DMS153 treated with DMSO at 0.1 percent for 48 hours (cell line): ENCODE measurements at regions not wholly inside any gene's neighbourhood (a gene's known extent, or its start where the extent isn't known, plus 50 kb on each side); places are given as distances from the start of the nearest gene placed in this dataset.

ENCODE experiments used
- DNase-seq: peaks from one replicate; lab custom pipeline; 2025; ENCODE audit not compliant: unreplicated experiment; lab: John Stamatoyannopoulos, UW

GRCh38 chr17:71966459-71967313, 154.1 kb upstream of the SOX9 start:
- DNase-seq, result no peak

DNA sequence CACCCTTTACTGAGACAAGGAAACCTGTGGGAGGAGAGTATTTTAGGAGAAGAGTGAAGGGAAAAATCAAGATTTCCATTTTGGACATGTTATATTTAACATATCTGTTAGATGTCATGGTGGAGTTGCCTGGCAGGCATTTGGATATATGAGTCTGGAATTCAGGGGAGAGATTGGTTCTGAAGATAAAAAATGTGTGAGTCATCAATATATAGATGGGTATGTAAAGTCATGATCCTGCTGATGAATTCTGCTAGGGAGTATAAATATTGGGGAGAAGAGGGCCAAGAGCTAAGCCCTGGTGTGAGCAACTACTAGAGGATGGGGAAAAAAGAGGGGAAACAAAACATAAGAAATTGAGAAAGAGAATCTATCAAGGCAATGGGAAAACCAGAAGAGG, 151.3 kb upstream of the SOX9 start:
- no peak for DNase-seq

GRCh38 chr17:71970312-71970711, 150.5 kb upstream of the SOX9 start:
- no peak for DNase-seq

DNA sequence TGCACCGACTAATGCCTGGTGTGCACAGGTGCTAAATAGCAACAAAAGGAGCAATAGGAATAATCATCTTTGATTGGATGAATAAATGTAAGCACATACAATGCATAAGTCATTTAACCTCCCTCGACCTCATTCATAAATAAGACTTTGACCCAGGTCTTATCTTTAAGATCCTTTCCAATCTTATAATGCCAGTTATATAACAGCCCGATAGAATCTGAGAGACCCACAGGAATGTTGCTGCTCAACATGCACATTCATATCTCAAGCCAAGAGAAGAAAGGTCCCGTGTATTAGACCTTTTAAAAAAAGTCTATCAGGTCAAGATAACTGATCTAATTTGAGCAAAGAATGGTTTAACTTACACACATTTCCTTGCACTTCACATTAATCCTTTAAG, 146.8 kb upstream of the SOX9 start:
- no peak for DNase-seq

DNA sequence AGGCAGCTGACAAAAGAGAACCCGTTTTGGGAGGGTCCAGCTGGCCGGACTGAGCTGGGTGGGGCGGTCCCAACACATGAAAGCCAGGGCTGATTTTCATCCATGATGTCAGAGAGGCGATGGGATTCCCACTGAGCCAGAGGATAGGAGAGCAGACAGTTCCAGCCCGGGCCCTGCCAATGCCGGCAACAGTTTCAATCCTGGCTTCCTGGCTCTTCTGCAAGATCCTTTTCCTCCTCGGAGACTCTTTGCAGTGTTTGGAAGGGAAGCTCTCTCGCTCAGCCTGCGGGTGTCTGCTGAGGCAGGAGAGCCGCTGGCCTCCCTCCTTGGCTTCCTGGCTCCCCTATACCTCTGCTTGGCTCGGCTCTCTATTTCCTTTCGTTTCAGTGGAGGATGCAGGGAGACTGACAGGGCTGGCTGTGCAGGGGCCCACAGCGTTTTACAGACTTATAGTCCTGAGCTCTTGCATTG, 145.5 kb upstream of the SOX9 start:
- DNase-seq, result no peak

GRCh38 chr17:71976011-71976649, 144.7 kb upstream of the SOX9 start:
- DNase-seq, result no peak

DNA sequence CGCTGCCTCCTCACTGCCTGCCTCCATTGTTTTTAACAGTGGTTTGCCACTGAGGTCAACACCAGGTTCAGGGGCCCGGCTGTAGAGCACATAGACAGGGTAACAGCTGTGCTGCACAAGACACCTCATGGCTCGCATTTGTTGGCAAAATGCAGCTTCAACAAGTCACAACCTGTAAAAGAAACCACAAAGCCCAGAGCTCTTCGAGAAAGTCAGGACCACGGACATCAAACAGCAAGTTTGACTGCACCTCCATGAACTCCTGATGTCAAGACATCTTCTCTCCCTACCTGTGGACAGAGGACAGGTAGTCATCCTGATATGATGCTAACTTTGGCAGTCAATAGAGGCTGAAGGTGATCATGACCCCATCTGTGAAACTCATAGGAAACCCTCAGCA, 142.4 kb upstream of the SOX9 start:
- no peak for DNase-seq

DNA sequence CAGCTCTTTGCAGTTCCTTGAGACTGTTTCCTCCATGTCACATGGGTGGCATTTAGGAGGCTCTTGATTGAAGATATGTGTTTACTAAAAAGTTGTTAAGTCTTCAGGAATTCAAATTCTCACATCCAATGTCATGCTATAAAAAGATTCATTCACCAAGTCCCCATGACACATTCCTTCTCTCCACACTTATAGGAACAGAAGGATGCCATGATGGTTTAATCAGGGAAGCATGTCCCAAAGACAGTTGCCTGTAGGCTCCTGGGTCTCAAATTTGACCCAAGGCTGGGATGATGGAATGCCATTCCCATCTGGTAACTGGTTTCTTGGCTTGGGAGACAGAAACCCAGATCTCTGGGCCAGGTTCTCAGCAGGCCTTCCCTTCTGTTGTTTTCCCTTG, 140.6 kb upstream of the SOX9 start:
- DNase-seq, result no peak

DNA sequence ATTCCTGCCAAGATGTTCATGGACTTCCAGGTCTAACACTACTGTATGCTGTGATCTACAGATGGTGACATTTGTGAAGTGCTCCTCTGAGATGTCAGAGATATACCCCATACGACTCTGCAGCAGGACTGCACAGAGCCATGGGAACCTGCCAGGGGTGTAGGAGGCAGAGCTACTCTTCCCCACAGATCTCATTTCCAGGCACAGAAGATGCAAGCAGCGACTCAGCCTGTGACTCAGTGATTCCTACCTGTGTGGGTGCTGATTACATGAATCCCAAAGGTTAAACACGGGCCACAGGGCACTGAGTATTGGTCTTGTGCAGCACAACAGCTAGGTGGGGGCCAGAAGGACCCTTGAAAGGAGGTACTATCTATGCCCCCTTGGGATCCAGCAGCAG, 137.0 kb upstream of the SOX9 start:
- DNase-seq, result no peak

DNA sequence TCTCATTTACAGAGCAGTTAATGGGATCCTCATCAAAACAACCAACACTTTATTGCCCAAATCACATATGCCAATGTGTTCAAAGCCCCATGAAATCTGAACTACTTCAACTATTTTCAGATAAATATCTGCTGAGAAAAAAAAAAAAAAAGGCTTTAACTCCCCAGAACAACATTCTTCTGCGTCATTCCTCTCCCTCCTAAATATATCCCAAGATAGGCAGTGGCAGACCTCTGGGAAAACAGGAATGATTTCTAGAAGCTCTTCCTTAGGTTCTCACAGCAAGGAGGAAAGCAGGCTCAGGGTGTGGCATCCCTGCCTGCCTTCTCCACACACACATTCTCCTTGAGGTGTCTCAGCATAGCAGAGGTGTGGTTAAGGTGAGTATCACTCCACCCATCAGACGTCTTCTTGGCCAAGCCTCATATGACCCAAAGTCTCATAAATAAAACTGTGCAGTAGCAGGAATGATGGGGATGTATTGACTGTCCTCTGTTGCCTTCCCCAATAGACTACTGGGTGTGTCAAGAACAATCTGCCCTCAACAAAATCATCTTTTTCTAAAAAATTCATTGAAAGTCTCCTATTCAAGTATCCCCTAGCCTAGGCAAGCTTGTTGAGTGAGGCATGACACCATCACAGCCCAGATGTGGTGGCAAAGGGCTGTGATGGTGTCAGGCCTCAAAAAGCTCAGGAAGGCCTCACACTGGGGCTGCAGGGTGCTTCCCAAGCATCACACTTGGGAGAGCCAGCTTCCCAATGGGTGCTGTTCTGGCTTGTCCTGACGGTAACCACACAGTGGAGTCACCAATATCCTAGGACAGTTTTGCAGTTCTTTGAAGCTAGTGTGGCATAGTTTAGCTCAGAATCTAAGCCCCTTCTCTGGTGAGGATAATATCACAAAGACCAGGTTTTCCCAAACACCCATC, 135.4 kb upstream of the SOX9 start:
- DNase-seq, result no peak

DNA sequence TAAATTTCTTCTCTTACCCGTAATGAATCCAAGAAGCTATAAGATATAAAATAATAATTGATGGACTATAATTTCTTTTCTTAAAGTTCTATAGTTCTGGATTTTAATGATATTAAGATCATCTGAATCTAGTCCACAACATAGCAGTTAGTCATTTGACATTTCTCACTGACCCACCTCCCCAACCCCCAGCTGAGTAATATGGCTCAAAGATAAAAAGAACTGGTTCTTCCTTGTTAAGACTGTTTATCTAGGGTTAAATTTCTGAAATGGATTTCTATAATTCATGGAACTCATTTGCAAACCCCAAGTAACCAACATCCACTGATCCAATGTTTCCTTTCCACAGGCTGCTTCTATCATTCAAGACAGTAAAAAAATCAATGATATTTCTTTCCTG, 133.9 kb upstream of the SOX9 start:
- no peak for DNase-seq

- no peak for DNase-seq
Observed at GRCh38 chr17:71987634-71988033, 133.2 kb upstream of the SOX9 start.

DNA sequence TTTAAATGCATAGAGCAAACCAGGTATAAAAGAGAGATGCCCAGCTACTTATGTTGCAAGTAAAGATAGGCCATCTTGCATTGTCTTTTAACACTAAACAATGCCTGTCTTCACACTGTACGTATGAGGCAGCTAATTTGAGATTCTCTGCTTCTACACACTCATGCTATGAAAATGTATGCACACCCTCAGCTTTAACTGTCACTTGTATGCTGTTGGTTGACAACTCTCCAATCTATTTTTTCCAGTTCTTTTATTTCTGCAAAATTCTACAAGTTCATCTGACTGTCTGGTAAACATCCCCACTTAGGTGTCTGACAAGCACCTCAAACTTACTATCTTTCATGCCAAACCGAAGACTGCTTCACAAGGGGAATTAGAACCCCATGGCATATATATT, 131.7 kb upstream of the SOX9 start:
- DNase-seq, result no peak

GRCh38 chr17:71993363-71993762, 127.5 kb upstream of the SOX9 start:
- DNase-seq, result no peak

- no peak for DNase-seq
Observed at GRCh38 chr17:71995590-71995989, 125.2 kb upstream of the SOX9 start.

DNA sequence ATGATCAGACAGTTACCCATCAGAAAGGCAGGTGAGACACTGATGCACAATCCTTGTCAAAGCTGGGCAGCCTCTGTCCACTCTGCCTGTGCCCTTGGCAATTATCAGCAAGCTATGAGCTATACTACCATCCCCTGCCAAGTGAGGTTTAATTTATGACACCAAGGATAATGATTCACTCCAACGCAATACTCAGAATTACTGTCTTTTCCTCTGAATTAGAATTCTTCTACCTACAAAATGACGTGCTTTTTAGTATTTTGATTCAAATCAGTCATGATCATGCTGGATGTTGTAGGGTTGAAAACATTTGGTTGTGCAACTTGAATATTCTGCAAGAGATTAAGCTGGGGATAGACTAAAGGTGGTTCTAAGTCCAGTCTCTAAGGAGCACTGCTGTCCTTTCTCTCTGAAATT, 116.8 kb upstream of the SOX9 start:
- no peak for DNase-seq

- DNase-seq, result no peak
Observed at GRCh38 chr17:72004611-72005331, 116.0 kb upstream of the SOX9 start.

GRCh38 chr17:72005332-72006163, 115.3 kb upstream of the SOX9 start:
- DNase-seq, result no peak

GRCh38 chr17:72008236-72008876, 112.5 kb upstream of the SOX9 start:
- no peak for DNase-seq
